Suprapubic skin (tissue), 4 donors: ENCODE measurements at regions not wholly inside any gene's neighbourhood (a gene's known extent, or its start where the extent isn't known, plus 50 kb on each side); places are given as distances from the start of the nearest gene placed in this dataset.
A peak's percentile ranks its signal among the peaks of the same experiment; 100 is the strongest.

ENCODE experiments used
- DNase-seq, 2 donors: peaks; one replicate each; pipeline ENCODE4 v3.0.0-alpha.2; 2019; ENCODE audit warnings: low spot score in 2 of 2
- H3K27ac ChIP-seq: fragments of 200-600 bp; sonication (generic); one replicate; pipeline ENCODE4 v1.5.1; 2019
- H3K27me3 ChIP-seq: fragments of 200-600 bp; sonication (generic); one replicate; pipeline ENCODE4 v1.5.1; 2019
- H3K36me3 ChIP-seq: fragments of 200-600 bp; sonication (generic); one replicate; pipeline ENCODE4 v1.5.1; 2019
- H3K4me1 ChIP-seq: fragments of 200-600 bp; sonication (generic); one replicate; pipeline ENCODE4 v1.5.1; 2019
- H3K4me3 ChIP-seq: fragments of 200-600 bp; sonication (generic); one replicate; pipeline ENCODE4 v1.5.1; 2019; ENCODE audit warnings: mild to moderate bottlenecking
- H3K9me3 ChIP-seq: fragments of 200-600 bp; sonication (generic); one replicate; pipeline ENCODE4 v1.5.1; 2019
- EP300 ChIP-seq: sonication (generic); formaldehyde crosslinking; IDR thresholded peaks from one replicate; pipeline ENCODE4 v1.6.1; 2017; ENCODE audit warnings: antibody characterized with exemption
- POLR2A ChIP-seq, 2 donors: fragments of 450-650 bp; IDR thresholded peaks; one replicate each; pipeline ENCODE4 v1.6.1; 2017; ENCODE audit warnings: antibody characterized with exemption in 2 of 2, mild to moderate bottlenecking in 2 of 2, moderate library complexity in 2 of 2
- POLR2AphosphoS5 ChIP-seq, 3 donors: sonication (generic); formaldehyde crosslinking; IDR thresholded peaks; one replicate each; pipeline ENCODE4 v1.6.1; 2017; ENCODE audit warnings: antibody characterized with exemption in 3 of 3
- WGBS: methylation state at CpG from one replicate; pipeline ENCODE4 v1.1.5; 2018; 5-methylcytosine and 5-hydroxymethylcytosine counted together
- TF ChIP-seq, protein P1 (sequence below), 2 donors: fragments of 200-600 bp in 1 of 2; fragments of 450-650 bp in 1 of 2; sonication (generic) in 1 of 2; IDR thresholded peaks; one replicate each; pipeline ENCODE4 v1.5.1; 2016 to 2019; ENCODE audit warnings: antibody characterized with exemption in 2 of 2, mild to moderate bottlenecking in 1 of 2, moderate library complexity in 1 of 2

DNA sequence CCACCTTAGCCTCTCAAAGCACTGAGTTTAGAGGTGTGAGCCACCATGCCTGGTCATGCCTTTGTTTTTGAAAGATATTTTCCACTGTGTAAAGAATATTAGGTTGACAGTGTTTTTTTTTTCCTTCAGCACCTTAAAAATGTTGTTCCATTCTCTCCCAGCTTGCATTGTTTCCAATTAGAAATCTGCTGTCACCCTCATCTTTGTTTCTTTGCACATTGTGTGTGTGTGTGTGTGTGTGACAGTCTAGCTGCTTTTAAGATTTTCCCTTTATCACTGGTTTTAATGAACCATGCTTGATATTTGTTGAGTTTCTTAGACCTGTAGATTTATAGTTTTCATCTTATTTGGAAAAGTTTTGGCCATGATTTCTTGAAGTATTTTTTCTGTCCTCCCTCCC is 79.0 kb upstream of the NKX1-1 start:
- DNase-seq, result no peak
- H3K27me3 ChIP-seq, result peaks cover 29% of the 10 kb centered on the region
- H3K9me3 ChIP-seq, result peaks cover 2% of the 10 kb centered on the region
- no peak overlapping the region for H3K4me3 ChIP-seq
- no peaks in the 10 kb centered on the region for H3K36me3 ChIP-seq
- no peak for TF ChIP-seq POLR2A (IDR thresholded peaks at IDR 0.05)
- TF ChIP-seq, protein P1, sequence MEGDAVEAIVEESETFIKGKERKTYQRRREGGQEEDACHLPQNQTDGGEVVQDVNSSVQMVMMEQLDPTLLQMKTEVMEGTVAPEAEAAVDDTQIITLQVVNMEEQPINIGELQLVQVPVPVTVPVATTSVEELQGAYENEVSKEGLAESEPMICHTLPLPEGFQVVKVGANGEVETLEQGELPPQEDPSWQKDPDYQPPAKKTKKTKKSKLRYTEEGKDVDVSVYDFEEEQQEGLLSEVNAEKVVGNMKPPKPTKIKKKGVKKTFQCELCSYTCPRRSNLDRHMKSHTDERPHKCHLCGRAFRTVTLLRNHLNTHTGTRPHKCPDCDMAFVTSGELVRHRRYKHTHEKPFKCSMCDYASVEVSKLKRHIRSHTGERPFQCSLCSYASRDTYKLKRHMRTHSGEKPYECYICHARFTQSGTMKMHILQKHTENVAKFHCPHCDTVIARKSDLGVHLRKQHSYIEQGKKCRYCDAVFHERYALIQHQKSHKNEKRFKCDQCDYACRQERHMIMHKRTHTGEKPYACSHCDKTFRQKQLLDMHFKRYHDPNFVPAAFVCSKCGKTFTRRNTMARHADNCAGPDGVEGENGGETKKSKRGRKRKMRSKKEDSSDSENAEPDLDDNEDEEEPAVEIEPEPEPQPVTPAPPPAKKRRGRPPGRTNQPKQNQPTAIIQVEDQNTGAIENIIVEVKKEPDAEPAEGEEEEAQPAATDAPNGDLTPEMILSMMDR (IDR thresholded peaks at IDR 0.05), result no peak
- TF ChIP-seq EP300, result no peak
- TF ChIP-seq POLR2AphosphoS5 (IDR thresholded peaks at IDR 0.05), result no peak
- no peaks in the 10 kb centered on the region for H3K4me1 ChIP-seq
- no peak overlapping the region for H3K27ac ChIP-seq

DNA sequence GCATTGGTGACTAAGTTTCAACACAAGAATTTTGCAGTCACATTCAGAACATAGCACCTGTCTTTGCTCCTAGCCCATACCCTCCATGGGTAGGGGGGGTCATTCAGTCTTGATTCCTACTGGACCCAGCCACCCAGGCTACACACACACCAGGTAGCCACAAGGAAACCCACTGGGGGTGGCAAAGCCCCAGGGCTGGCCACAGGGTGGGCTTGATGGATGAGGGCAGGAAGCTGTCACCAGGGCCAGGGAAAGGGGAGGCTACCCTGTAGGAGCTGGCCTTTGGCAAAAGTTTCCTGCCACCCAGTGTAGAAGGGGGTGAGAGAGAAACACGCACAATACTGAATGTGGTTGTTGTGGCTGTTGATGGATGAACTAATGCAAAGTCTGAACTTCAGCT is 74.5 kb upstream of the NKX1-1 start:
- DNase-seq, result peak in 1 of 2 donors; percentile 38
- Histone ChIP-seq H3K36me3 (no peaks in the 10 kb centered on the region), H3K9me3 (peaks cover 5% of the 10 kb centered on the region), H3K4me1 (no peaks in the 10 kb centered on the region), H3K4me3 (no peak overlapping the region), H3K27ac (no peak overlapping the region), H3K27me3 (no peaks in the 10 kb centered on the region)
- no peak for TF ChIP-seq POLR2A (IDR thresholded peaks at IDR 0.05)
- 96% methylated on average over 1 of the region's 1 CpG for WGBS

DNA sequence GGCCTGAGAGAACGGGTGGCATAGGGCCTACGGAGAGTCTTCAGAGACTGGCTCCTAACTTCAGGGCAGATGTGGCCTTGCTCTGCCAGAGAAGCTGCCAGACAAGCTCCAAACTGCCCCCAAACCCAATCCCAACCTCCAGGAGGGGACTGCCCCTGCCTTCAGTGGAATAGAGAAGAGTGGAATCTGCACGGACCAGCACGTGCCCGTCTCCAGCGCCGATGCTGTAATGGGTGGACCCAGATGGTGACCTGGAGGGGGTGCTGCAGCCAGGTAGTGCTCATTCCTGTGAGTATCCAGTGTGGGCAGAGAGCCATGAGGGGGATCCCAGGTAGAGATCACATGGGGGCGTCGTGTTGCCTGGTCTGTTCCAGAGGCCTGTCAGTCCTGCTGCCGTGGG is 73.2 kb upstream of the NKX1-1 start:
- Histone ChIP-seq H3K9me3 (peaks cover 5% of the 10 kb centered on the region), H3K4me3 (no peak overlapping the region), H3K4me1 (no peaks in the 10 kb centered on the region), H3K27me3 (peaks cover 10% of the 10 kb centered on the region), H3K27ac (no peak overlapping the region), H3K36me3 (no peaks in the 10 kb centered on the region)
- DNase-seq, result peak in 1 of 2 donors; percentile 55
- TF ChIP-seq, protein P1 (IDR thresholded peaks at IDR 0.05), result no peak
- no peak for TF ChIP-seq POLR2A (IDR thresholded peaks at IDR 0.05)
- no peak for TF ChIP-seq EP300
- no peak for TF ChIP-seq POLR2AphosphoS5 (IDR thresholded peaks at IDR 0.05)
- 94% methylated on average over 3 of the region's 10 CpGs for WGBS

DNA sequence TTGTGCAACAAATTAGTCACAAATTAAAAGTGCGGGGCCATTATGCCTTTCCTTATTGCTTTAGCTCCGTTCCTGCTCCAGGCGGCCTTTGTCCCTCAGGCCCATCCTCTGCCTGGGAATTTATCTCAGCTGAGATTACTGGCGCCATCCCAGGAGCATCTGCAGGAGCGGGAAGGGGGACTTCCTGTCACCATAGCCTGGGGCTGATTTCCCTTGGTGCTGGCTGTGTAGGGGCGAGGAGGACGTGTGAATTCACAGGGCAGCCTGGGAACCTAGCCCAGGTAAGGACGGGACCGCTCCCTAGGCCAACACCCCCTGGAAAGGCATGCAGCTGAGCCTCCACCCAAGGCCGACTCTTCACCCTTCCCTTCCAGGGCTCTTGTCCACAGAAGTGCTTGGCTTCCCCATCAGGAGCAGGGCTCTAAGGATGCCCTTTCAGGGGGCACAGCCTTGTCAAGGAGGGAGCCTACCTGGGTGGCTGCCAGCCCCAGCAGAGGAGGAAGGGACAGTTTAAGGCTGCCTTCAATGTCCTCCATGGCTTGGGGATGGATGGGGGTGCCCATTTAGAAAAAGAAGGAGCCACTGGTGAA is 72.6 kb upstream of the NKX1-1 start:
- TF ChIP-seq EP300 (no peak), POLR2A (IDR thresholded peaks at IDR 0.05) (no peak), POLR2AphosphoS5 (IDR thresholded peaks at IDR 0.05) (no peak)
- TF ChIP-seq, protein P1 (IDR thresholded peaks at IDR 0.05), result no peak
- peaks cover 16% of the 10 kb centered on the region for H3K27me3 ChIP-seq
- H3K4me3 ChIP-seq, result no peak overlapping the region
- peak in 1 of 2 donors; percentile 66 for DNase-seq
- no peaks in the 10 kb centered on the region for H3K36me3 ChIP-seq
- H3K9me3 ChIP-seq, result peaks cover 5% of the 10 kb centered on the region
- WGBS, result 35% methylated on average over 8 of the region's 10 CpGs
- no peaks in the 10 kb centered on the region for H3K4me1 ChIP-seq
- no peak overlapping the region for H3K27ac ChIP-seq

DNA sequence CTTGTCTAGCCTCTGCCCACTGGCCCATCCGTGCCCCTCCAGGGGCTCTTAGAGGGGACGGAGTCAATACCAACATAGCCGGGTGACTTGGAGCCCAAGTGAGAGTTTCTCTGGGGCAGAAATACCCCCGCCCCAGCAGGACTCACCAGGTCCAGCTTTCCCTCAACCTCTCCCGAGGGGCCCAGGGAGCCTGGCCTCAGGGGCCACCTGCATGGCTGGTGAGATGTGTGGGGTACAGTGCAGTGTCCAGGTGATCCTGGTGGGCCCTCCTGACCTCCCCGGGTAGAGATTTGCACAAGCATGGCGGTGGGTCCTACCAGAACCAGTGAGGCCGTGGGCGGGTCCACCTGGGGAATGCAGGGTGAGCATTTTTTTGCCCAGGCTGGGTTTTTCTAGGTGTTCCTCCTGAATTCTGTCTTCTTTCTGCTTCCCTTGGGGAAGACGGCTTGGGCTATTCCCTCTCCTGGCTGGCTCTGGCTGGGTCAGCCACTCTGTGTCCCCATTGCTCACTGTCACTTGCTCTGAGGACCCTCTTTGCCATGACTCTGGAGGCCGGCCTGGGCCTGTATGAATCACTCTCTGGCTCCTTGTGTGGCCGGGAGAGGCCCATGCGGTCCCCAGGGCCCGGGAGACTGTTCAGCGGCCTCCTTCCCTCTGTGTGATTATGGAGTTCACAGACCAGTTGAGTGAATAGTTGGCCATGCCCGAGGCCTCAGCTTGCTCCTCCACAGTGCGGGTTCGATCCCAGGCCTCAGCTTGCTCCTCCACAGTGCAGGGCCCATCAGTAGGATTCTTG is 71.0 kb upstream of the NKX1-1 start:
- H3K27ac ChIP-seq, result no peak overlapping the region

More for the DNA sequence above, 71.0 kb upstream of the NKX1-1 start:
- TF ChIP-seq EP300, result no peak
- TF ChIP-seq POLR2AphosphoS5 (IDR thresholded peaks at IDR 0.05), result no peak
- TF ChIP-seq, protein P1 (IDR thresholded peaks at IDR 0.05), result no peak
- H3K4me1 ChIP-seq, result peaks cover 3% of the 10 kb centered on the region
- H3K27me3 ChIP-seq, result peaks cover 32% of the 10 kb centered on the region
- H3K4me3 ChIP-seq, result no peak overlapping the region
- H3K9me3 ChIP-seq, result peaks cover 5% of the 10 kb centered on the region
- DNase-seq, result peak; percentile 44 to 70
- no peaks in the 10 kb centered on the region for H3K36me3 ChIP-seq
- WGBS, result 91% methylated on average over 14 of the region's 18 CpGs
